Gastrocnemius medialis (tissue), 4 donors: ENCODE measurements at regions not wholly inside any gene's neighbourhood (a gene's known extent, or its start where the extent isn't known, plus 50 kb on each side); places are given as distances from the start of the nearest gene placed in this dataset.

Experiments used
- ATAC-seq, 2 donors: fragments of 150-250 bp; one replicate each; pipeline ENCODE4 v1.9.1; 2016
- DNase-seq, 2 donors: peaks; one replicate each; pipeline ENCODE4 v3.0.0-alpha.2; 2019
- H3K27ac ChIP-seq, 4 donors: fragments of 200-600 bp; sonication (generic); 1 replicate in 1 of 4; 2 replicates in 3 of 4; pipeline ENCODE4 v1.5.1; 2016 to 2018; ENCODE audit warnings: mild to moderate bottlenecking in 2 of 4, moderate library complexity in 1 of 4
- H3K27me3 ChIP-seq, 3 donors: fragments of 200-600 bp; sonication (generic) in 2 of 3; 1 replicate in 1 of 3; 2 replicates in 2 of 3; pipeline versions ENCODE4 v1.5.1 to v1.6.0; 2016 to 2019; ENCODE audit warnings: mild to moderate bottlenecking in 1 of 3, moderate library complexity in 1 of 3
- H3K36me3 ChIP-seq, 2 donors: fragments of 200-600 bp; sonication (generic) in 1 of 2; one replicate each; pipeline ENCODE4 v1.5.1; 2017 to 2018
- H3K4me1 ChIP-seq, 2 donors: fragments of 200-600 bp; sonication (generic) in 1 of 2; one replicate each; pipeline ENCODE4 v1.5.1; 2016 to 2017; ENCODE audit warnings: mild to moderate bottlenecking in 2 of 2
- H3K4me3 ChIP-seq, 4 donors: fragments of 200-600 bp; sonication (generic) in 3 of 4; 1 replicate in 1 of 4; 2 replicates in 3 of 4; pipeline ENCODE4 v1.5.1; 2016 to 2019; ENCODE audit warnings: mild to moderate bottlenecking in 2 of 4
- H3K9me3 ChIP-seq, 3 donors: fragments of 200-600 bp; sonication (generic) in 2 of 3; 1 replicate in 1 of 3; 2 replicates in 2 of 3; pipeline ENCODE4 v1.5.1; 2016 to 2019
- POLR2A ChIP-seq, 2 donors: fragments of 450-650 bp; IDR thresholded peaks; one replicate each; pipeline ENCODE4 v1.6.1; 2017; ENCODE audit warnings: antibody characterized with exemption in 2 of 2, mild to moderate bottlenecking in 2 of 2, moderate library complexity in 2 of 2
- in situ Hi-C, 4 donors: fragments of 200-750 bp; cut with MboI; loops; one replicate each; pipeline versions ENCODE4 v1.15.0 to v1.8.0; 2017; ENCODE audit warnings: low sequenced_read_pairs in 4 of 4
- intact Hi-C: fragments of 100-400 bp; cut with DNase I; formaldehyde crosslinking; loops from one replicate; pipeline ENCODE4 v1.15.1; 2023; ENCODE audit warnings: low total_unique reads
- TF ChIP-seq, protein P1 (sequence below), 5 experiments: fragments of 450-650 bp in 3 of 5; fragments of 200-600 bp in 2 of 5; sonication (generic) in 2 of 5; IDR thresholded peaks in 4 of 5; conservative IDR thresholded peaks in 1 of 5; 1 replicate in 4 of 5; 2 replicates in 1 of 5; pipeline ENCODE4 v1.5.1; 2016 to 2019; ENCODE audit warnings: antibody characterized with exemption in 5 of 5, mild to moderate bottlenecking in 3 of 5, moderate library complexity in 3 of 5

DNA sequence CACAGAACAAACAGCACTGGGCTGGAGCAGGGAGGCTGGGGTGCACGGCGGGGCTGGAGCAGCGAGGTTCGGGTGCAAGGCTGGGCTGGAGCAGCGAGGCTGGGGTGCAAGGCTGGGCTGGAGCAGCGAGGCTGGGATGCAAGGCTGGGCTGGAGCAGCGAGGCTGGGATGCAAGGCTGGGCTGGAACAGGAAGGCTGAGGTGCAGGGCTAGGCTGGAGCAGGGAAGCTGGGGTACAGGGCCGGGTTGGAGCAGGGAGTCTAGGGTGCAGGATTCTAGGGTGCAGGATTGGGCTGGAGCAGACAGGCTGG lies 198.5 kb downstream of the BRD1 start:
- in situ Hi-C loops, result no loop called here
- no peaks in the 10 kb centered on the region for H3K9me3 ChIP-seq
- no peak overlapping the region for H3K4me3 ChIP-seq
- ATAC-seq (no peak), DNase-seq (no peak)
- no peaks in the 10 kb centered on the region for H3K36me3 ChIP-seq
- H3K4me1 ChIP-seq, result no peaks in the 10 kb centered on the region
- TF ChIP-seq, protein P1, sequence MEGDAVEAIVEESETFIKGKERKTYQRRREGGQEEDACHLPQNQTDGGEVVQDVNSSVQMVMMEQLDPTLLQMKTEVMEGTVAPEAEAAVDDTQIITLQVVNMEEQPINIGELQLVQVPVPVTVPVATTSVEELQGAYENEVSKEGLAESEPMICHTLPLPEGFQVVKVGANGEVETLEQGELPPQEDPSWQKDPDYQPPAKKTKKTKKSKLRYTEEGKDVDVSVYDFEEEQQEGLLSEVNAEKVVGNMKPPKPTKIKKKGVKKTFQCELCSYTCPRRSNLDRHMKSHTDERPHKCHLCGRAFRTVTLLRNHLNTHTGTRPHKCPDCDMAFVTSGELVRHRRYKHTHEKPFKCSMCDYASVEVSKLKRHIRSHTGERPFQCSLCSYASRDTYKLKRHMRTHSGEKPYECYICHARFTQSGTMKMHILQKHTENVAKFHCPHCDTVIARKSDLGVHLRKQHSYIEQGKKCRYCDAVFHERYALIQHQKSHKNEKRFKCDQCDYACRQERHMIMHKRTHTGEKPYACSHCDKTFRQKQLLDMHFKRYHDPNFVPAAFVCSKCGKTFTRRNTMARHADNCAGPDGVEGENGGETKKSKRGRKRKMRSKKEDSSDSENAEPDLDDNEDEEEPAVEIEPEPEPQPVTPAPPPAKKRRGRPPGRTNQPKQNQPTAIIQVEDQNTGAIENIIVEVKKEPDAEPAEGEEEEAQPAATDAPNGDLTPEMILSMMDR (IDR thresholded peaks at IDR 0.05 in 4 of 5, conservative IDR thresholded peaks at IDR 0.05 in 1 of 5), result no peak
- TF ChIP-seq POLR2A (IDR thresholded peaks at IDR 0.05), result no peak
- peaks cover 0 to 14% (median 3%) of the 10 kb centered on the region in 3 donors for H3K27me3 ChIP-seq
- intact Hi-C loops, result no loop called here
- H3K27ac ChIP-seq, result no peak overlapping the region

DNA sequence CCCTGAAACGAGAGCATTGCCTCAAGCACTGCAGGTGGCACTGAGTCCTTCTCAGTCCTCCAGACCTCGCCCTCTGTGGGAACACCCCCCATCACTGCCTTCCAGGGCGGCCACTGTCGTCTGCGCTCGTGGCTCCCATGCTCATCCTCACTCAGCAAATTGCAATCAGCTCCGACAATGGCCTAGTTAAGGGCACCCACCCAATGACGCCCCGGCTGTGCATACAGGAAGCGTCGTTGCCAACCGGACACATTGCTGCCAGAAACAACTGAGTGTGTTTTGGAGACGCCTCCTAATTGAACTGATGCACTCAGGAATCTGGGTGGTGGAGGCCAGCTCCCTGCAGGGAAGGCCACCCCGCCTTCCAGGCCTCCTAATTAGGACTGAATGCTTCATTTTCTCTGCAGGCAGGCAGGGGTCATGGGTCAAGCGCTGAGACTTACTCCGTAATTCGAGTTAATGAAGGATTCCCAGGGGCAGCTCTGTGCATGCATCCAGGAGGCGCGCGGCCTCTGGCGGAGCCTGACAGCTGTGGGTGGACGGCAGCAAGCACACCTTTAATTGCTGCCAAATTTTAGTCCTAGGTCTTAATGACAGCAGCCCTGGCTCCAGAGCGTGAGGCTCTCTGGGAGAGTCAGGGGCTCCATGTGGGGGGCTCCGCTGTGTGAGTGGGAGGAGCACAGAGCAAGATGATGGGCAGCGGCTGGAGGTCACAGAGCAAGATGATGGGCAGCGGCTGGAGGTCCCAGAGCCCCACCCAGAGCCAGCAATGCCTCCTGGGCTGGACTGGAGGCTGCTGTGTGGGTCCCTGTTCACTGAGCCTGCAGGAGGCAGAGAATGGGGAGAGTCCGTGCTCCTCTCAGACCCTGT lies 199.0 kb downstream of the BRD1 start:
- no peak overlapping the region for H3K27ac ChIP-seq
- in situ Hi-C loops, result no loop called here
- DNase-seq, result no peak

DNA sequence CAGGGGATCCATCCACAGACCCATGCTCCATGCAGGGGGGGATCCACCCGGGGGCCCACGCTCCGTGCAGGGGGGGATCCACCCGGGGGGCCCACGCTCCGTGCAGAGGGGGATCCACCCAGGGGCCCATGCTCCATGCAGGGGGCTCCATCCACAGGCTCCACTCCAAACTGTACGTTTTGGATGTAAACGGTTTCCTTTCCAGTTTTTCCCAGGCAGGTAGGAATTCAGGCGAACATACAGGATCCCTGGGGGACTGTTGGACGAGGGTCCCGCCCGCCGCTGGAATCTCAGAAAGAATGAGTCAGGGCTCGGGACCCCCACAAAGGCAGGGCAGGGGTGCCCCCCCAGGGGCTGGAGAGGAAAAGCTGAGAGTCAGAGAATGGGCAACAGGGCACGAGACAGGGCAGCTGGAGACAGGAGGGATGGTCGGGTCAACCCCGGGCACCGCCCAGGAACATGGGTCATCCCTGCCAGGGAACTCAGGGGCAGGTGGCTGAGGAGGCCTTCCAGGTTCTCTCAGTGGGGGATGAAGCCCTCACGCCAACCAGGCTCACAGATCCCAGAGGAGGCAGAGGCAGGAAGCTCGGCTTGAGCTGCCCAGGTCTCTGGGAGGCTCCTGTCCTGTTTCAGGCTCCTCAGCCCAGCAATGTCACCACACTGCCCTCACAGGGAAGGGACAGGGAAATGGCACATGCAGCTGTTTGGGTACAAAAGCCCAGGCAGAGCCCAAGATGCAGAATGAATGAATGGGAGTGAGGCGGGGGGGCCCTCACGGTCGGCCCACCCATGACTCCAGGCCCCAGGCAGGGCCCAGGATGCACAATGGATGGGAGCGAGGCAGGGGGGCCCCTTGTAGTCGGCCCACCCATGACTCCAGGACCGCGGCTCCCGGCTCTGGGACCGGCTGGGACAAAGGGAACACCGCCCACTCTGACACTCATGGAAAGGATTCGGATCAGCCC lies 200.2 kb downstream of the BRD1 start:
- H3K27ac ChIP-seq, result no peak overlapping the region
- no peaks in the 10 kb centered on the region for H3K36me3 ChIP-seq
- no peak for DNase-seq
- H3K9me3 ChIP-seq, result no peaks in the 10 kb centered on the region
- in situ Hi-C loops, result no loop called here
- no peak for TF ChIP-seq POLR2A (IDR thresholded peaks at IDR 0.05)
- TF ChIP-seq, protein P1 (IDR thresholded peaks at IDR 0.05 in 4 of 5, conservative IDR thresholded peaks at IDR 0.05 in 1 of 5), result no peak
- H3K4me1 ChIP-seq, result no peaks in the 10 kb centered on the region
- no peak overlapping the region for H3K4me3 ChIP-seq
- intact Hi-C loops, result no loop called here
- H3K27me3 ChIP-seq, result peaks cover 0 to 14% (median under 1%) of the 10 kb centered on the region in 3 donors
- ATAC-seq, result no peak

More for the DNA sequence above, 199.0 kb downstream of the BRD1 start:
- peaks cover 0 to 14% (median 3%) of the 10 kb centered on the region in 3 donors for H3K27me3 ChIP-seq
- no peaks in the 10 kb centered on the region for H3K9me3 ChIP-seq
- no peaks in the 10 kb centered on the region for H3K4me1 ChIP-seq
- no peak for TF ChIP-seq POLR2A (IDR thresholded peaks at IDR 0.05)
- TF ChIP-seq, protein P1 (IDR thresholded peaks at IDR 0.05 in 4 of 5, conservative IDR thresholded peaks at IDR 0.05 in 1 of 5), result no peak
- H3K4me3 ChIP-seq, result no peak overlapping the region
- no peak for ATAC-seq
- no peaks in the 10 kb centered on the region for H3K36me3 ChIP-seq
- intact Hi-C loops, result no loop called here

DNA sequence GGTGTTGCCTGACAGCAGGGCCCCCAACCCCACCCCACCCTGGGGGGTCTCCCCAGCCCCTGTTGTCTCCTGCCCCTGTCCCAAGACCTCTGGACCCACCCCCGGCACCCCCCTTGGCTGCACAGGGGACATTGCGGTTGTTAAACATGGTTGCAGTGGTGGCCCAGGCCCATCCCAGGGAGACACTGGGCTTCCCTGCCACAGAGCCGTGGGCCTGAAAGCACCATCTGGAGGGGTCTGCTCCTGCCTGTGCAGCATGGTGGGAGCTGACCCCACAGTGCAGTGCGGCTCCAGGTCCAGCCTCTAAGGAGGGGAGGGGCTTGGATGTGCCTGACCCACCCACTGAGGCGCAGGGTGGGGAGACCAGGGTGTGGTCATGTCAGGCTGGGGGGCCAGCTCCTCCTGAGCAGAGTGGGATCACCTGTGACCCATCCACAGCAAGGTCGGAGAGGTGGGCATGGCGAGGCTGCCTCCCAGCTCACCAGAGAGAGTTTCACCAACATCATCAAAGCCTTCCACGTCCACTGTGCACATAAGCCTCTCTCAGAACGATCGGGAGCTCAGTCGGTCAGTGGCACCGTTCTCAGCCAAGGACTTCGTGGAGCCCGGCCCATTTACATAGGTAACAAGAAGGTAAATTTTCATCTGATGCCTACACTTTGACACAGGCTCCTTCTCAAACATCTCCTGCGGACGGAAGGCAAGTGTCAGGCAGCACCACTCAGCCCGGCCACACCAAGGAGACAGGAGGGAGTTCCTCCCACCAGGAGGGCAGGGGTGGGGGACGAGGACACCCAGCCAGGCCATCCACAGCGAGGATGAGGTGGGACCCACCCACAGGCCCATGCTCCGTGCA lies 201.1 kb downstream of the BRD1 start:
- Histone ChIP-seq H3K36me3 (no peaks in the 10 kb centered on the region), H3K4me3 (no peak overlapping the region), H3K4me1 (no peaks in the 10 kb centered on the region), H3K9me3 (no peaks in the 10 kb centered on the region), H3K27ac (no peak overlapping the region), H3K27me3 (peaks cover 0 to 9% (median 0%) of the 10 kb centered on the region in 3 donors)
- in situ Hi-C loops (no loop called here), intact Hi-C loops (no loop called here)
- ATAC-seq (no peak), DNase-seq (no peak)
- TF ChIP-seq, protein P1 (IDR thresholded peaks at IDR 0.05 in 4 of 5, conservative IDR thresholded peaks at IDR 0.05 in 1 of 5), result no peak
- TF ChIP-seq POLR2A (IDR thresholded peaks at IDR 0.05), result no peak
